NCI-H2196 (cell line): ENCODE measurements at regions not wholly inside any gene's neighbourhood (a gene's known extent, or its start where the extent isn't known, plus 50 kb on each side); places are given as distances from the start of the nearest gene placed in this dataset.

Experiments used
- DNase-seq: peaks from one replicate; lab custom pipeline; 2025; ENCODE audit not compliant: unreplicated experiment; lab: John Stamatoyannopoulos, UW

- no peak for DNase-seq
Measured at GRCh38 chr12:16415155-16415554, 67.7 kb downstream of the MGST1 start.

- no peak for DNase-seq
Measured at GRCh38 chr12:16417058-16417457, 69.6 kb downstream of the MGST1 start.

- DNase-seq, result no peak
Measured at GRCh38 chr12:16421806-16422205, 74.4 kb downstream of the MGST1 start.

GRCh38 chr12:16424531-16424930 is 77.1 kb downstream of the MGST1 start:
- no peak for DNase-seq

GRCh38 chr12:16435875-16436554 is 88.6 kb downstream of the MGST1 start:
- DNase-seq, result no peak

- no peak for DNase-seq
Measured at GRCh38 chr12:16437281-16437816, 89.9 kb downstream of the MGST1 start.

GRCh38 chr12:16437926-16438325 is 90.5 kb downstream of the MGST1 start:
- DNase-seq, result no peak

GRCh38 chr12:16449459-16449858 is 102.0 kb downstream of the MGST1 start:
- peak; percentile 26 for DNase-seq

- DNase-seq, result no peak
Measured at GRCh38 chr12:16453319-16453718, 105.9 kb downstream of the MGST1 start.

GRCh38 chr12:16454481-16454880 is 107.0 kb downstream of the MGST1 start:
- DNase-seq, result no peak

- no peak for DNase-seq
Measured at GRCh38 chr12:16458521-16459078, 111.2 kb downstream of the MGST1 start.

GRCh38 chr12:16467272-16467671 is 119.8 kb downstream of the MGST1 start:
- DNase-seq, result no peak

- DNase-seq, result no peak
Measured at GRCh38 chr12:16472631-16473030, 125.2 kb downstream of the MGST1 start.

GRCh38 chr12:16473610-16474326 is 126.3 kb downstream of the MGST1 start:
- no peak for DNase-seq

GRCh38 chr12:16474801-16475200 is 127.4 kb downstream of the MGST1 start:
- DNase-seq, result no peak

- DNase-seq, result no peak
Measured at GRCh38 chr12:16475521-16475920, 128.1 kb downstream of the MGST1 start.

GRCh38 chr12:16482726-16483125 is 123.2 kb downstream of the LMO3 start:
- DNase-seq, result no peak

- no peak for DNase-seq
Measured at GRCh38 chr12:16492240-16492639, 113.7 kb downstream of the LMO3 start.

GRCh38 chr12:16492820-16493797 is 112.9 kb downstream of the LMO3 start:
- no peak for DNase-seq

GRCh38 chr12:16495196-16495595 is 110.8 kb downstream of the LMO3 start:
- no peak for DNase-seq
